IMR-90 (cell line): ENCODE measurements at regions not wholly inside any gene's neighbourhood (a gene's known extent, or its start where the extent isn't known, plus 50 kb on each side); places are given as distances from the start of the nearest gene placed in this dataset.

Experiments
- ATAC-seq: fragments of 200-7000 bp; cut with Tn5 transposase; 2 replicates; pipeline ENCODE4 v1.9.1; 2020; ENCODE audit warnings: low read depth, mild to moderate bottlenecking, moderate library complexity
- BruUV-seq: library from RNA; stranded (reverse); fragments of 400-500 nt; replicated peaks from 2 replicates; lab custom pipeline; 2021; lab: Mats Ljungman, UMichigan
- CTCF ChIA-PET: fragments of 300-600 bp; formaldehyde crosslinking; extraction: SDS; loops from one replicate; lab custom pipeline; 2021; ENCODE audit warnings: antibody characterized with exemption; lab: Yijun Ruan, JAX
- POLR2A ChIA-PET: fragments of 300-600 bp; sonication (Branson Sonifier 250); formaldehyde crosslinking; loops from one replicate; lab custom pipeline; 2022; ENCODE audit warnings: antibody characterized with exemption; ENCODE audit not compliant: unreplicated experiment; lab: Charles Lee
- DNase-seq: peaks from one replicate; pipeline ENCODE4 v3.0.0; 2013
- H2AFZ ChIP-seq: replicated peaks from 2 replicates; pipeline ENCODE3; 2013; ENCODE audit warnings: low read length, mild to moderate bottlenecking; ENCODE audit not compliant: poor library complexity
- H2AK5ac ChIP-seq: 2 replicates; pipeline ENCODE4 v1.6.1; 2013; ENCODE audit warnings: low read depth, low read length, inconsistent platforms
- H2AK9ac ChIP-seq: replicated peaks from 2 replicates; pipeline ENCODE3; 2013; ENCODE audit warnings: mild to moderate bottlenecking, low read depth, low read length, moderate library complexity; ENCODE audit not compliant: poor library complexity
- H2BK120ac ChIP-seq: 2 replicates; pipeline ENCODE4 v1.6.1; 2013; ENCODE audit warnings: low read depth, low read length, inconsistent platforms
- H2BK15ac ChIP-seq: 3 replicates; pipeline ENCODE4 v1.6.1; 2013; ENCODE audit warnings: low read depth, low read length, inconsistent platforms
- H2BK20ac ChIP-seq: 2 replicates; pipeline ENCODE4 v1.6.1; 2013; ENCODE audit warnings: low read depth, mild to moderate bottlenecking, inconsistent platforms, low read length, moderate library complexity
- H2BK5ac ChIP-seq: 2 replicates; pipeline ENCODE4 v1.6.1; 2013; ENCODE audit warnings: mild to moderate bottlenecking, low read depth, low read length, inconsistent platforms; ENCODE audit not compliant: poor library complexity, severe bottlenecking
- H3K14ac ChIP-seq: replicated peaks from 2 replicates; pipeline ENCODE4 v1.6.1; 2013; ENCODE audit warnings: low read depth, low read length, inconsistent platforms
- H3K18ac ChIP-seq: 2 replicates; pipeline ENCODE4 v1.6.1; 2013; ENCODE audit warnings: low read depth, low read length, control low read depth
- H3K23ac ChIP-seq: 2 replicates; pipeline ENCODE4 v1.6.1; 2013; ENCODE audit warnings: low read depth, low read length, inconsistent platforms
- H3K27ac ChIP-seq: 2 replicates; pipeline ENCODE4 v1.5.1; 2013; ENCODE audit warnings: mild to moderate bottlenecking, control low read depth, low read length; ENCODE audit not compliant: insufficient read depth
- H3K27me3 ChIP-seq: 2 replicates; pipeline ENCODE4 v1.6.1; 2013; ENCODE audit warnings: low read length; ENCODE audit not compliant: control insufficient read depth, insufficient read depth
- H3K36me3 ChIP-seq: 2 replicates; pipeline ENCODE4 v1.6.1; 2013; ENCODE audit warnings: low read length, mixed read lengths; ENCODE audit not compliant: control insufficient read depth, insufficient read depth
- H3K4ac ChIP-seq: 2 replicates; pipeline ENCODE4 v1.6.1; 2013; ENCODE audit warnings: low read depth, low read length, inconsistent platforms
- H3K4me1 ChIP-seq: 2 replicates; pipeline ENCODE4 v1.6.1; 2013; ENCODE audit warnings: low read length, mixed read lengths; ENCODE audit not compliant: control insufficient read depth, insufficient read depth
- H3K4me2 ChIP-seq: 2 replicates; pipeline ENCODE4 v1.6.1; 2013; ENCODE audit warnings: low read depth, mild to moderate bottlenecking, control low read depth, low read length, moderate library complexity
- H3K4me3 ChIP-seq: 2 replicates; pipeline ENCODE4 v1.5.1; 2013; ENCODE audit warnings: low read depth, mild to moderate bottlenecking, control low read depth, low read length, moderate library complexity; ENCODE audit not compliant: insufficient read depth
- H3K56ac ChIP-seq: 2 replicates; pipeline ENCODE4 v1.6.1; 2013; ENCODE audit warnings: low read length, inconsistent platforms; ENCODE audit not compliant: insufficient read depth; ENCODE audit errors: extremely low read depth
- H3K79me1 ChIP-seq, 2 experiments: 2 replicates each; pipeline ENCODE4 v1.6.1; 2013; ENCODE audit warnings: low read length in 2 of 2, inconsistent platforms in 1 of 2, low read depth in 1 of 2
- H3K9ac ChIP-seq: 2 replicates; pipeline ENCODE4 v1.6.1; 2013; ENCODE audit warnings: low read depth, low read length, control low read depth
- H3K9me1 ChIP-seq: 2 replicates; pipeline ENCODE4 v1.6.1; 2013; ENCODE audit warnings: low read length, inconsistent platforms; ENCODE audit not compliant: insufficient read depth
- H3K9me3 ChIP-seq: 2 replicates; pipeline ENCODE4 v1.6.1; 2013; ENCODE audit warnings: low read length; ENCODE audit not compliant: control insufficient read depth, insufficient read depth
- H4K20me1 ChIP-seq: 2 replicates; pipeline ENCODE4 v1.6.1; 2013; ENCODE audit warnings: low read length, inconsistent platforms; ENCODE audit not compliant: insufficient read depth
- H4K5ac ChIP-seq: 2 replicates; pipeline ENCODE4 v1.6.1; 2013; ENCODE audit warnings: mild to moderate bottlenecking, low read depth, low read length, control low read depth
- H4K8ac ChIP-seq, 2 experiments: 2 replicates each; pipeline ENCODE4 v1.6.1; 2013; ENCODE audit warnings: low read depth in 2 of 2, low read length in 2 of 2, control low read depth in 1 of 2, inconsistent platforms in 1 of 2
- H4K91ac ChIP-seq: 2 replicates; pipeline ENCODE4 v1.6.1; 2013; ENCODE audit warnings: low read depth, low read length, inconsistent platforms; ENCODE audit not compliant: insufficient read depth
- BHLHE40 ChIP-seq: fragments of 150-350 bp; IDR thresholded peaks from 2 replicates; pipeline ENCODE4 v1.6.1; 2016; ENCODE audit warnings: mild to moderate bottlenecking, low read depth, low read length
- CEBPB ChIP-seq: IDR thresholded peaks from 2 replicates; pipeline ENCODE4 v1.6.1; 2012; ENCODE audit warnings: low read depth, low read length, improper control_type of control experiment
- CHD1 ChIP-seq: IDR thresholded peaks from 2 replicates; pipeline ENCODE4 v1.6.1; 2012; ENCODE audit warnings: low read depth, low read length, improper control_type of control experiment
- FOS ChIP-seq: fragments of 150-350 bp; IDR thresholded peaks from 2 replicates; pipeline ENCODE4 v1.6.1; 2016; ENCODE audit warnings: low read depth, low read length
- MAFK ChIP-seq: IDR thresholded peaks from 2 replicates; pipeline ENCODE4 v1.6.1; 2012; ENCODE audit warnings: low read depth, low read length, improper control_type of control experiment
- MAZ ChIP-seq: IDR thresholded peaks from 2 replicates; pipeline ENCODE4 v1.6.1; 2012; ENCODE audit warnings: low read depth, mild to moderate bottlenecking, low read length, improper control_type of control experiment, moderate library complexity, borderline replicate concordance
- MXI1 ChIP-seq: IDR thresholded peaks from 2 replicates; pipeline ENCODE4 v1.6.1; 2012; ENCODE audit warnings: low read depth, mild to moderate bottlenecking, low read length, moderate library complexity, borderline replicate concordance
- NFE2L2 ChIP-seq: fragments of 150-350 bp; IDR thresholded peaks from 2 replicates; pipeline ENCODE4 v1.6.1; 2016; ENCODE audit warnings: low read depth, mild to moderate bottlenecking, low read length
- POLR2A ChIP-seq: IDR thresholded peaks from 2 replicates; pipeline ENCODE4 v1.6.1; 2012; ENCODE audit warnings: mild to moderate bottlenecking, low read depth, low read length
- RAD21 ChIP-seq: IDR thresholded peaks from 2 replicates; pipeline ENCODE4 v1.6.1; 2012; ENCODE audit warnings: low read length, improper control_type of control experiment
- RCOR1 ChIP-seq: IDR thresholded peaks from 2 replicates; pipeline ENCODE4 v1.6.1; 2012; ENCODE audit warnings: mild to moderate bottlenecking, low read length, improper control_type of control experiment; ENCODE audit not compliant: insufficient replicate concordance
- RFX5 ChIP-seq: IDR thresholded peaks from 2 replicates; pipeline ENCODE4 v1.8.0; 2012; ENCODE audit warnings: low read depth, mild to moderate bottlenecking, low read length, moderate library complexity
- SMC3 ChIP-seq: fragments of 150-350 bp; IDR thresholded peaks from 2 replicates; pipeline ENCODE4 v1.6.1; 2016; ENCODE audit warnings: low read depth, mild to moderate bottlenecking, antibody characterized with exemption, low read length, moderate library complexity
- WGBS, 2 experiments: methylation state at CpG; one replicate each; pipeline versions ENCODE4 v1.1.5 to v1.1.7; 2013; ENCODE audit warnings: missing lambda C conversion rate in 2 of 2; ENCODE audit not compliant: insufficient read length in 1 of 2; ENCODE audit errors: extremely low coverage in 2 of 2; 5-methylcytosine and 5-hydroxymethylcytosine counted together
- dilution Hi-C: fragments of 300-500 bp; cut with HindIII; formaldehyde crosslinking; loops from one replicate; pipeline ENCODE4 v1.14.3; 2018; ENCODE audit warnings: low sequenced_read_pairs; ENCODE audit not compliant: unreplicated experiment
- in situ Hi-C: fragments of 300-500 bp; cut with MboI; formaldehyde crosslinking; loops from 3 replicates; pipeline ENCODE4 v1.14.3; 2019; ENCODE audit warnings: low sequenced_read_pairs, inconsistent platforms, mixed read lengths
- intact Hi-C: fragments of 100-400 bp; cut with micrococcal nuclease; formaldehyde crosslinking; loops from 2 replicates; pipeline ENCODE4 v1.10.0; 2022
- TF ChIP-seq, protein P1 (sequence below): conservative IDR thresholded peaks from 2 replicates; pipeline ENCODE4 v1.5.1; 2012; ENCODE audit warnings: mild to moderate bottlenecking, low read depth, low read length, improper control_type of control experiment
- TF ChIP-seq, protein P2 (sequence below): fragments of 150-350 bp; IDR thresholded peaks from 2 replicates; pipeline ENCODE4 v1.6.1; 2017; ENCODE audit warnings: mild to moderate bottlenecking, antibody characterized with exemption, low read length, low read depth
- TF ChIP-seq, protein P3 (sequence below): fragments of 150-350 bp; IDR thresholded peaks from 2 replicates; pipeline ENCODE4 v1.6.1; 2016; ENCODE audit warnings: low read depth, mild to moderate bottlenecking, low read length, moderate library complexity, borderline replicate concordance

DNA sequence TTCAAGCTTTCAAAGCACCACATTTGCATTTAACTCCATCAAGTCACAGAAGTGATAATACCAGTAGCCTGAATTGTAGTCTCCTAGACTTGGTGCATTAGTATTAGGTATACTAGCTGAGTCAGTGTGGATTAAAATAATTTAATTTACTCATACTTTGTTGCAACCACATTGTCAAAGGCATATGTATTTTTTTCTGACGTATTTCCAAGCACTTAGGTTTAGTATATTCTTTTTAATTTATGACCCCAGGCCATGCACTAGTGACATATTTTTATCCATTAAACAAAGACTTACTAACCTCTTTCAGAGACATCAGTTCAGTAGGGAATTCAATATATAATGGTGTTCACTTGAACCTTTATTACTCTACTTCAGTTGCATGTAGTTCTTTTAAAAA, 1894.5 kb downstream of the NCAM2 start:
- H3K9me3 ChIP-seq: no peaks in the 10 kb centered on the region
- ChIA-PET POLR2A (no interaction called here), CTCF (no interaction called here)
- in situ Hi-C loops (loop anchor here (25.0 kb wide), 1 partner anchor 105 kb away; no protein-coding TSS in a partner anchor), dilution Hi-C loops (no loop called here), intact Hi-C loops (no loop called here)
- no peaks in the 10 kb centered on the region for H4K20me1 ChIP-seq
- no peaks in the 10 kb centered on the region for H3K36me3 ChIP-seq
- no TSS peak for BruUV-seq
- no peak overlapping the region for H2BK120ac ChIP-seq
- no peak overlapping the region for H4K91ac ChIP-seq
- no peak overlapping the region for H2BK5ac ChIP-seq
- DNase-seq (no peak), ATAC-seq (no peak)
- no peak overlapping the region for H4K8ac ChIP-seq
- no peaks in the 10 kb centered on the region for H3K79me1 ChIP-seq
- no peak overlapping the region for H3K9ac ChIP-seq
- WGBS, 2 experiments: no CpG with 5 or more reads among the region's 1 CpG
- no peak overlapping the region for H3K23ac ChIP-seq
- no peak overlapping the region for H3K14ac ChIP-seq
- no peak overlapping the region for H4K5ac ChIP-seq
- no peaks in the 10 kb centered on the region for H3K9me1 ChIP-seq
- H3K18ac ChIP-seq: no peak overlapping the region
- no peak overlapping the region for H3K4ac ChIP-seq
- H3K4me1 ChIP-seq: no peaks in the 10 kb centered on the region
- TF ChIP-seq RAD21 (no peak), MXI1 (no peak), RCOR1 (no peak), RFX5 (no peak), MAFK (no peak), BHLHE40 (no peak), NFE2L2 (no peak), CEBPB (no peak), CHD1 (no peak), MAZ (no peak), FOS (no peak), SMC3 (no peak), POLR2A (no peak)
- TF ChIP-seq, protein P1, sequence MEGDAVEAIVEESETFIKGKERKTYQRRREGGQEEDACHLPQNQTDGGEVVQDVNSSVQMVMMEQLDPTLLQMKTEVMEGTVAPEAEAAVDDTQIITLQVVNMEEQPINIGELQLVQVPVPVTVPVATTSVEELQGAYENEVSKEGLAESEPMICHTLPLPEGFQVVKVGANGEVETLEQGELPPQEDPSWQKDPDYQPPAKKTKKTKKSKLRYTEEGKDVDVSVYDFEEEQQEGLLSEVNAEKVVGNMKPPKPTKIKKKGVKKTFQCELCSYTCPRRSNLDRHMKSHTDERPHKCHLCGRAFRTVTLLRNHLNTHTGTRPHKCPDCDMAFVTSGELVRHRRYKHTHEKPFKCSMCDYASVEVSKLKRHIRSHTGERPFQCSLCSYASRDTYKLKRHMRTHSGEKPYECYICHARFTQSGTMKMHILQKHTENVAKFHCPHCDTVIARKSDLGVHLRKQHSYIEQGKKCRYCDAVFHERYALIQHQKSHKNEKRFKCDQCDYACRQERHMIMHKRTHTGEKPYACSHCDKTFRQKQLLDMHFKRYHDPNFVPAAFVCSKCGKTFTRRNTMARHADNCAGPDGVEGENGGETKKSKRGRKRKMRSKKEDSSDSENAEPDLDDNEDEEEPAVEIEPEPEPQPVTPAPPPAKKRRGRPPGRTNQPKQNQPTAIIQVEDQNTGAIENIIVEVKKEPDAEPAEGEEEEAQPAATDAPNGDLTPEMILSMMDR: no peak
- TF ChIP-seq, protein P2, sequence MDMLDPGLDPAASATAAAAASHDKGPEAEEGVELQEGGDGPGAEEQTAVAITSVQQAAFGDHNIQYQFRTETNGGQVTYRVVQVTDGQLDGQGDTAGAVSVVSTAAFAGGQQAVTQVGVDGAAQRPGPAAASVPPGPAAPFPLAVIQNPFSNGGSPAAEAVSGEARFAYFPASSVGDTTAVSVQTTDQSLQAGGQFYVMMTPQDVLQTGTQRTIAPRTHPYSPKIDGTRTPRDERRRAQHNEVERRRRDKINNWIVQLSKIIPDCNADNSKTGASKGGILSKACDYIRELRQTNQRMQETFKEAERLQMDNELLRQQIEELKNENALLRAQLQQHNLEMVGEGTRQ: no peak
- TF ChIP-seq, protein P3, sequence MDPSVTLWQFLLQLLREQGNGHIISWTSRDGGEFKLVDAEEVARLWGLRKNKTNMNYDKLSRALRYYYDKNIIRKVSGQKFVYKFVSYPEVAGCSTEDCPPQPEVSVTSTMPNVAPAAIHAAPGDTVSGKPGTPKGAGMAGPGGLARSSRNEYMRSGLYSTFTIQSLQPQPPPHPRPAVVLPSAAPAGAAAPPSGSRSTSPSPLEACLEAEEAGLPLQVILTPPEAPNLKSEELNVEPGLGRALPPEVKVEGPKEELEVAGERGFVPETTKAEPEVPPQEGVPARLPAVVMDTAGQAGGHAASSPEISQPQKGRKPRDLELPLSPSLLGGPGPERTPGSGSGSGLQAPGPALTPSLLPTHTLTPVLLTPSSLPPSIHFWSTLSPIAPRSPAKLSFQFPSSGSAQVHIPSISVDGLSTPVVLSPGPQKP: no peak
- H2BK20ac ChIP-seq: no peak overlapping the region
- no peak overlapping the region for H2AK5ac ChIP-seq
- H3K4me2 ChIP-seq: no peak overlapping the region
- no peak overlapping the region for H2AFZ ChIP-seq
- H3K4me3 ChIP-seq: no peak overlapping the region
- H3K56ac ChIP-seq: no peak overlapping the region
- H3K27ac ChIP-seq: no peak overlapping the region
- H2BK15ac ChIP-seq: no peak overlapping the region
- H3K27me3 ChIP-seq: no peaks in the 10 kb centered on the region
- no peak overlapping the region for H2AK9ac ChIP-seq
